ENCODE measurements at regions not wholly inside any gene's neighbourhood (a gene's known extent, or its start where the extent isn't known, plus 50 kb on each side); places are given as distances from the start of the nearest gene placed in this dataset.
"Not testable (repeated sequence)": the region's sequence is repeated elsewhere in the genome, so short reads cannot be mapped to it uniquely, and the experiment has no call there.

- no peak for DNase-seq
These were observed 144.3 kb upstream of the ZNF184 start for GRCh38 chr6:27617046-27617687.

GRCh38 chr6:27616328-27617045, 143.6 kb upstream of the ZNF184 start:
- no peak for DNase-seq

GRCh38 chr6:27611451-27611850, 138.5 kb upstream of the ZNF184 start:
- DNase-seq = no peak

DNA sequence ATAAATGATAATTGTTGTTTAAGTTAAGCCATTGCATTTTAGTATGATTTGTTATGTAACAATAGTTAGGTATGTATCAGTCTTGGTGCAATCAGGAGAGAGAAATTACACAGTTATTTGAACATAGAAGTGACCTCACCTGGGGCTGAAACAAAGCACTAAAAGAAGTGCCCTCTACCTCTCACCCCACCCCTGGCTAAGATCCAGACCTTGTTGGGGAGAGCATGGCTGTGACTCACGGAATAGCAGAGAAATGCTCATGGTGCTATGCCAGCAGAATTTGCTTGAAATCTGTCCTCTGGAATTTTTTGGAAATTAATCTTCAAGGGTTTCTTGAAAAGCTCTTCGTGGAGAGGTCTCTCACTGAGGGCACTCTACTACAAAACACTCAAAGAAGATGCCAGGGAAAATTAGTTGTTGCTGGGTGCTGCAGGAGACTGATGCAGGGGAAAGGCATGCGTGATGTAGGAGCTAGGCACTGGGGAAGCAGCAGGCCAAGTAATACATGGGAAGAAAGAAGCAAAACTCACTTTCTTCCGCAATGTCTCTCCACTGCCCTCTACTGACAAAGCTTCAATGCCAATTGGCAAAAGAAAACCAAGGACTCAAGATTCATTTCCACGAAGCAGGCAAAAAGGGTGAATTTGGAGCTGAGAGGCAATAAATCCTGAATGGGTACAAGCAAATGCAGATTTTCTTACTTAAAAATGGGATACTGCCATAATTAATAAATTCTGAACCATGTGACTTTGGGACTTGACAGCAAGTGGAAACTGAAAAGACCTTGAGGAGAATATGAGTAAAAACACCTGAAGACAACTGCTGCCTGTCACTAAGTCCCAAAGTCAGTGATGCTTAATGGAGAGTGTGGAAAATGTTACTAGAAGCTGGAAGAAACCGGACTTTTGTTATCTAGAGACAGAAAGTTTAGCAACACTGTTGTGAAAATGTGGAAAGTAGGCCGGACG, 136.3 kb upstream of the ZNF184 start:
- DNase-seq = no peak

DNA sequence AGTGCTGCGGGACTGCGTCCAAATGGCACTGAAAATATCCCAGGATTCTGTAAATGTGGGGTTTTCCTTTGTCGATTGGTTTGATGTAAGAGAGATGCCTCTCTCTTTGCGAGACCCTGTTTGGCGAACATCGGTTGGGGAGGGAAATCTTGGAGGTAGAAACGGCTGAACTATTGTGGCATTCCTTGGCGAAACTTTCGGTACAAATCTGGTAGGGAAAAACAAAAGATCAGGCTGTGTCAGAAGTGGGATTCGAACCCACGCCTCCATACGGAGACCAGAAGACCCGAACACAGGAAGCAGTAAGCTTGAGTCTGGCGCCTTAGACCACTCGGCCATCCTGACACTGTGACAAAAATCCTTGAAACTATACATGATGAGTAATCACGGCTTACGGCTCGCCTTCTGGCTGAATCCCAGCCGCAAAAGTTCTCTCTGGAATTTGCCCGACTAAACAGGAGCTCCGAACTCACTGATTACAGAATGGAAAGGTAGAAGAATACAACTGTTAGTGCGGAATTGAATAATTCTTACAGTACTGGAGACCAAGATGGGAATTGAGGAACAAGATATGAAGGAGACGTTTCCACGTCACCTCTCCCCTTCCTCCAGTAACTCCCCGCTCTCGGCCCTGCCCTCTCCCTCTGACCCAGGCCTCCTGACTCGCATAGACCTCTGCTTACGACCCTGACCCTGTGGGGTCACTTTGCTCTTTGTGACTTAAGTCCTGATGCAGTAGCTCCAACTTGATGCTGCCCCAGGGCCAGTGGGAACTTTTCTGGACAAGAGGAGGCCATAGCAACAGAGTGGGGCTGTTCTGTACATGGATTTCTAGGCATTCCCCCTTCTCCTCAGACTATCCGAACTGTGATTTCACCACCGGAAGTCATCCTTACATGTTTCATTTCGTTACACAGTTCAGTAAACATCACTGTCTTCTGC, 132.8 kb upstream of the ZNF184 start:
- DNase-seq = no peak

DNA sequence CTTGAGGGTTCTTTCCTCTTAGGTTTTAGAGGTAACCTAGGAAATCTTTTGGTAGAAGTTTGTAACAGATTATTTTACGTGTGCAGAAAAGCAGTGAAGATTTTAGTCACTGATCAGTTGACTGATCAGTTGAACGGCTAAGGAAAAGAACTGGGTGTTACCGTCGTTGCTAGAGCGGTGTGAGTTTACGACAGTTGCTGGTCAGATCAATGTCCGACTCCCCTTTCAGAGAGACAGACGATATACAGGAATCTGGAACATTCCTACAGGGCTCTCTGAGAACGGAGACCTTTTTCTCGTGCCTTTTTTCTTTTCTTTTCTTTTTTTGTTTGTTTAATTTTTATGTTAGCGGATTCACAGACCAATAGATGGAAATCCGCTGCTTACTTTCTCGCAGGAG, 132.1 kb upstream of the ZNF184 start:
- DNase-seq = no peak

GRCh38 chr6:27601668-27602254, 128.9 kb upstream of the ZNF184 start:
- no peak for DNase-seq

- DNase-seq = no peak
These were observed 127.1 kb upstream of the ZNF184 start for GRCh38 chr6:27599859-27600532.

DNA sequence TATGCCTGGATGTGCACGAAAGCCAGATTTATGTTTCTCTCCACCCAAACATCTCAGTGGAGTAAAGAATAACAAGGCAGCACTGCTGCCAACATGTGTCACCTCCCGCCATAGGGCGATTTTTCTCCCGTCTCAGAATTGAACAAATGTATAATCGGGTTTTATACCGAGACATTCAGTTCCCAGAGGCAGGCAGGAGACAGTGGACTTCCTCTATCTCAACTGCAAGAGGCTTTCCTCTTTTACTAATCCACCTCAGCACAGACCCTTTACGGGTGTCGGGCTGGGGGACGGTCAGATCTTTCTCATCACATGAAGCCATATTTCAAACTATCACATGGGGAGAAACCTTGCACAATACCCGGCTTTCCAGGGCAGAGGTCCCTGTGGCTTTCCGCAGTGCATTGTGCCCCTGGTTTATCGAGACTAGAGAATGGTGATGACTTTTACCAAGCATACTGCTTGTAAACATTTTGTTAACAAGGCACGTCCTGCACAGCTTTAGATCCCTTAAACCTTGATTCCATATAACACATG, 124.2 kb upstream of the ZNF184 start:
- DNase-seq = not testable (repeated sequence)

GRCh38 chr6:27593861-27594260, 121.0 kb upstream of the ZNF184 start:
- no peak for DNase-seq

DNA sequence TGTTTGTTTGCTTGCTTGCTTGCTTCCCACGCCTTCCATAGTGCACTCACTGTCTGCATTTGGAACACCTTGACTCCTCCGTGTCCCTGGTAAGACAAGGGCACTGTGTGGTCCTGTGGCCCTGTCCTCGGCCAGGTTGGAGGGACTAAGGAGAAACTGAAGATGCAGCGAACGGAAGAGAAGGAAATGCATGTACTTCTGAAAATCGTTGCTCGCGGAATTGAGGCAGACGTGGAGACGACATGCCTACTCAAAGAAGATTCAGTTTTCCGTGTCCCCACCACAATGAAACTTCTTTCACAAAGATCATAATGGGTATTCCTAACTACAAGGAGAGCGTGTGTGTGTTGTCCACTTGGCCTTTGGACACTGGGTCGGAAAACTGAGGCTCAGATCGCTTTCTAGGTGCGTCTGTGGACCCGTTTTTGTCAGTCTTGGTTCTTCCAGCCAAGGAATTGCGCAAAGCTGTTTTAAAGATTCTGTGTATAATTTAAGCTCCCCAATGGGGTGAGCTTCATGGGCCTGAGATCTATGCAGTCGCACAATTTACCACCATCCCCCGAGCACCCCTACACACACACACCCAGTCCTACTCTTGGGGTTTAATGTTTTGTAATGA, 120.4 kb upstream of the ZNF184 start:
- DNase-seq = no peak

GRCh38 chr6:27592481-27593199, 119.7 kb upstream of the ZNF184 start:
- DNase-seq = no peak

DNA sequence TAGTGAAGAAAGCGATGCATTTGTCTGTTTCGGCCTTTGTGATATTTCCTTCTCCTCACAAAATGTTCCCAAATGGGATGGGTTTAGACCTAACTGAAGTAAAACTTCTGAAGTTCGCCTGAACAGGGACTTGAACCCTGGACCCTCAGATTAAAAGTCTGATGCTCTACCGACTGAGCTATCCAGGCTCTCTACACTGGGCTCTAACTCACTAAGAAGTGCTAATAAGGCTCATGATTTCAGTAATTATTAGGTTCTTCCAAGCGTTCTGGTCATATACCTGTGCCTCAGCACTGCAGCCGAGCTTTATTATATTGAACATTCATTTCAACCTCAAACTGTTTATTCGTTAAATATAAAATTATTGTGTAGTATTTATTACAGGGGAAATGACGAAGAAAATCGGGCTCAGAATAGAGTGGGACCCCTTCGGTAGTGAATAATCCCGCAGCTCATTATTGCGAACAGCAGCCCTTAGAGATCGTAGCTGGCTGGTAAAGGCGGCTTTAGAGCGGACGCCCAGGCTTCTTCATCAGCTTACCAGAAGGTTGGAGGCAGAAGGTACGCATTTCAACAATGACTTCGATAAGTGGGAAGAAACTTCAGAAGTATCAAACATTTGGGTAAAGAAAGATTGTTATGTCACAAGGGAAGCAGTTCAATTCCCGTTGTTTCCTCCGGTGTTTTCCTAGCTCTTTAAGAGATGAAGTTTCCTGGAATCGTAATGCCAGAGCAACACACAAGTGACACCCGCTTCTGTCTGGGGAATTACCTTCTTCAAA, 119.0 kb upstream of the ZNF184 start:
- no peak for DNase-seq

DNA sequence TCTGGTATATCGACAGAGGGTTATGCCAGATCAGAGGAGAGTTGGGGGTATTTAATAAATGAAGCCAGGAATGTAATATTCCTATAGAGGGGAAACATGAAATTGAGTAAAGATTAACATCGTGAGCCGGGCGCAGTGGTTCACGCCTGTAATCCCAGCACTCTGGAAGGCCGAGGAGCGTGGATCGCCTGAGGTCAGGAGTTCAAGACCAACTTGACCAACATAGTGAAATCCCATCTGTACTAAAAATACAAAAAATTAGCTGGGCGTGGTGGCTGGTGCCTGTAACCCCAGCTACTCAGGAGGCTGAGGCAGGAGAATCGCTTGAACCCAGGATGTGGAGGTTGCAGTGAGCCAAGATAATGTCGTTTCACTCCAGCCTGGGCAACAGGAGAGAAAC, 112.4 kb upstream of the ZNF184 start:
- not testable (repeated sequence) for DNase-seq

DNA sequence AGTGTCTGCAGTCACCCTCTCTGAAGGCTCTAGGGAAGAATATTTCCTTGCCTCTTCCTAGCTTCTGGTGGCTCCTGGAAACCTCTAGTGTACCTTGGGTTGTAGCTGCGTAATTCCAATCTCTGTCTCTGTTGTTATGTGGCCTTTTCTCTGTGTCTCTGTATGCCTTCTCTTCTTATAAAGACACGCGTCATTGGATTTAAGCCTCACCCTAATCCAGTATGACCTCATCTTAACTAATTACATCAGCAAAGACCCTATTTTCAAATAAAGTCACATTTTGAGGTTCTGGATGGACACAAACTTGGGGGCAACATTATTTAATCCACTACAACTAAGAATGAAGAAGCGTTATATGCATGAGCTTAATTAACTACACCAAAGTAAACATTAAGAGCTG, 111.4 kb upstream of the ZNF184 start:
- DNase-seq = no peak

DNA sequence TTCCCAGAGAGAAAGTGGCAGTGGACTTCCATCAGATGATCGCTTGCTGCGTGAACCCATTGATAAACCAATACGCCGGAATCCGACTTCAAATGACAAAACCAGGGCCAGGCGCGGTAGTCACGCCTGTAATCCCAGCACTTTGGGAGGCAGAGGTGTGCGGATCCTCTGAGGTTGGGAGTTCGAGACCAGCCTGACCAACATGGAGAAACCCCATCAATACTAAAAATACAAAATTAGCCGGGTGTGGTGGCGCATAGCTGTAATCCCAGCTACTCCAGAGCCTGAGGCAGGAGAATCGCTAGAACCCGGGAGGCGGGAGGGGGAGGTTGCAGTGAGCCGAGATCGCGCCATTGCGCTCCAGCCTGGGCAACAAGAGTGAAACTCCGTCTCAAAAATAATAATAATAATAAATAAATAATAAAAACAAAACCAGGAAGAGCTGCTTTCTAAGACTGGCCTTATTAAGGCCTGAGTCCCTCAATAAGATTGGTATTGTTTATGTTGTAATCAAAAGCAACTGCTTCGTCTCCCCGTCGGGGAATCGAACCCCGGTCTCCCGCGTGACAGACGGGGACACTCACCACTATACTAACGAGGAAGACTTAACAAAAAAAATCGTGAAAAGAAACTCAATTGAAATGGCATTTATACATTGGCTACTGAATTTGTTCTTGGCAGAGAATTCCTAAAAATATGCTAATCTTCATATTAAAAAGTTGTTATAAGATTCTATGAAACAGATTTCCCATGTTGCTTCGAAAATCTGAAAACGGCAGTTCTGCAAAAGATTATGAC, 110.2 kb upstream of the ZNF184 start:
- no peak for DNase-seq

- DNase-seq = no peak
These were observed 107.1 kb upstream of the ZNF184 start for GRCh38 chr6:27579973-27580372.

DNA sequence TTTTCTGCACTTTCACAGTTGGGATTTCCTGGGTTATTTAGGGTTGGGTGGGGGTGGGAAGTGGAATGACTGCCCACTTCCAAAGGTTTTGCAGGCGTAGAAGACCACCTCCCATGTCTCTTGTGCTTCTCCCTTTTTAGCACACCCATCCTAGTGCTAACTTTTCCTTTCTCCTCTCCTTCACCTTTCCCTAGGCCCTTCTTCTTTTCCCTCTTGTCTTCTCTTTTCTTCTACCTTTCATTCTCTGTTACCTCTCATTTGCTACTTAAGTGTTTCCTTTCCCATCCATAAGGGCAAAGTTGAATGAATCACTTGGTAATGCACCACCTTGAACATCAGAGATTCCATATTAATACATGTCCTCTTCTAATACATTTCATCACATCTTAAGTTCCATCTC, 105.0 kb upstream of the ZNF184 start:
- no peak for DNase-seq

Measured in NCI-H1048 (cell line).